ENCODE measurements at regions not wholly inside any gene's neighbourhood (a gene's known extent, or its start where the extent isn't known, plus 50 kb on each side); places are given as distances from the start of the nearest gene placed in this dataset.

- no peak for DNase-seq (ENCODE audit: low read depth in 2 of 2)
Observed at GRCh38 chr2:160876029-160876428, 284.2 kb upstream of the TANK start.

GRCh38 chr2:160876765-160877164 lies 283.5 kb upstream of the TANK start:
- DNase-seq (ENCODE audit: low read depth in 2 of 2), result no peak

GRCh38 chr2:160878618-160879017 lies 281.6 kb upstream of the TANK start:
- DNase-seq (ENCODE audit: low read depth in 2 of 2), result no peak

GRCh38 chr2:160882906-160883305 lies 277.3 kb upstream of the TANK start:
- no peak for DNase-seq (ENCODE audit: low read depth in 2 of 2)

GRCh38 chr2:160884056-160884455 lies 276.2 kb upstream of the TANK start:
- DNase-seq (ENCODE audit: low read depth in 2 of 2), result no peak

- no peak for DNase-seq (ENCODE audit: low read depth in 2 of 2)
Observed at GRCh38 chr2:160889439-160890170, 270.6 kb upstream of the TANK start.

GRCh38 chr2:160890667-160891352 lies 269.4 kb upstream of the TANK start:
- DNase-seq (ENCODE audit: low read depth in 2 of 2), result no peak

- no peak for DNase-seq (ENCODE audit: low read depth in 2 of 2)
Observed at GRCh38 chr2:160891353-160891740, 268.9 kb upstream of the TANK start.

- no peak for DNase-seq (ENCODE audit: low read depth in 2 of 2)
Observed at GRCh38 chr2:160892204-160892603, 268.0 kb upstream of the TANK start.

- DNase-seq (ENCODE audit: low read depth in 2 of 2), result no peak
Observed at GRCh38 chr2:160893581-160893980, 266.6 kb upstream of the TANK start.

- no peak for DNase-seq (ENCODE audit: low read depth in 2 of 2)
Observed at GRCh38 chr2:160898581-160899307, 261.5 kb upstream of the TANK start.

- DNase-seq (ENCODE audit: low read depth in 2 of 2), result no peak
Observed at GRCh38 chr2:160901613-160902012, 258.6 kb upstream of the TANK start.

GRCh38 chr2:160905862-160906261 lies 254.4 kb upstream of the TANK start:
- no peak for DNase-seq (ENCODE audit: low read depth in 2 of 2)

GRCh38 chr2:160906878-160907277 lies 253.3 kb upstream of the TANK start:
- DNase-seq (ENCODE audit: low read depth in 2 of 2), result no peak

GRCh38 chr2:160907738-160908137 lies 252.5 kb upstream of the TANK start:
- no peak for DNase-seq (ENCODE audit: low read depth in 2 of 2)

- no peak for DNase-seq (ENCODE audit: low read depth in 2 of 2)
Observed at GRCh38 chr2:160908157-160908556, 252.1 kb upstream of the TANK start.

GRCh38 chr2:160909781-160910242 lies 250.4 kb upstream of the TANK start:
- DNase-seq (ENCODE audit: low read depth in 2 of 2), result no peak

GRCh38 chr2:160910681-160911080 lies 249.5 kb upstream of the TANK start:
- DNase-seq (ENCODE audit: low read depth in 2 of 2), result no peak

- DNase-seq (ENCODE audit: low read depth in 2 of 2), result no peak
Observed at GRCh38 chr2:160911258-160911657, 249.0 kb upstream of the TANK start.

GRCh38 chr2:160912276-160912675 lies 248.0 kb upstream of the TANK start:
- DNase-seq (ENCODE audit: low read depth in 2 of 2), result no peak

- DNase-seq (ENCODE audit: low read depth in 2 of 2), result no peak
Observed at GRCh38 chr2:160913323-160913722, 246.9 kb upstream of the TANK start.

- DNase-seq (ENCODE audit: low read depth in 2 of 2), result no peak
Observed at GRCh38 chr2:160914217-160914616, 246.0 kb upstream of the TANK start.

GRCh38 chr2:160916300-160916699 lies 243.9 kb upstream of the TANK start:
- DNase-seq (ENCODE audit: low read depth in 2 of 2), result no peak
